Activated T-helper 1 cell treated with Interleukin-2 at 50 U/mL for 16 hours (primary cell): ENCODE measurements at regions not wholly inside any gene's neighbourhood (a gene's known extent, or its start where the extent isn't known, plus 50 kb on each side); places are given as distances from the start of the nearest gene placed in this dataset.

Source experiments
- DNase-seq: peaks from one replicate; pipeline ENCODE4 v3.0.0-alpha.2; 2020; ENCODE audit warnings: low read depth

DNA sequence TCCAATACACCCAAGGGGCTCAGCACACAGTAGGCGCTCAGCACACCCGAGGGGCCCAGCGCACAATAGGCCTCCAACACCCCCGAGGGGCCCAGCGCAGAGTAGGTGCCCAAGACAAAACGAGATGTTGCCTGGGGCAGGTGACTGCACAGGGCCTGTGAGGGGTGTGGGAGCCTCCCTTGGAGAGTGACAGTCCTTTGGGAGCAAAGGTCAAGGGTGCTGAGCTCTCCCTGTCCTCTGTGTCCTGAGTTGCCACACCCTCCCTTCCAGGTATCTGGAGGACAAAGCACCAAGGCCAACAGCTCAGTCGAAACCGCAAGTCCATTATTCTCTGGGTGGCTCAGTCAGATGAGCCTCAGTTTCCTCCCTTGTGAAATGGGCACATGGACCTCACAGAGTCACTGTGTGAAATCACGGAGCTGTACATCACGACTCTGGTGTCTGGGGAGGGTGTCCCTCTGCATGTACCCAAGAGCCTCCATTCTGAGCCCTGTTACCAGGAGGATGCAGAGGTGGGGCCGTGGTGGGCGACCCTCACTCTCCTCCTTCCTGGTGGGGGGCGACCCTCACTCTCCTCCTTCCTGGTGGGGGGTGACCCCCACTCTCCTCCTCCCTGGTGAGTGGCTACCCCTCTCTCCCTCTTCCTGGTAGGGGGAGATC, 81.3 kb downstream of the FOXL3 start:
- no peak for DNase-seq

- no peak for DNase-seq
Measured at GRCh38 chr7:371779-372545, 82.0 kb downstream of the FOXL3 start.

DNA sequence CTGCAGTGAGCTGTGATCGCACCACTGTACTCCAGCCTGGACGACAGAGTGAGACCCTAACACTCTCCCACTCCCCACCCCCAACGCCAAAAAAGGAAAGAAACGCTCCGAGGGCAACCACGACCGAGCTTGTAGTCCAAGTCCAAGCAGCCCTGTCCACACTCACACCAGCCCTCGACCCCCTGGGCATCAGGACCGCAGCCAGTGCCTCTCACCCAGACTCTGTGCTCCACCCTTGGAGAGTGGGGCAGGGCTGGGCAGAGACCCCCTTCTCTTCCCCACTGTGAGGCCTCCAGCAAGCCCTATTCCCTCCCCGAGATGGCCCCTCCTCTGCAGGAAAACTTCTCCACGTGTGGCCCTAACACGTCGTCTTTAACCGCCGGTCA, 82.6 kb downstream of the FOXL3 start:
- no peak for DNase-seq

GRCh38 chr7:372932-373791, 83.2 kb downstream of the FOXL3 start:
- DNase-seq, result no peak

DNA sequence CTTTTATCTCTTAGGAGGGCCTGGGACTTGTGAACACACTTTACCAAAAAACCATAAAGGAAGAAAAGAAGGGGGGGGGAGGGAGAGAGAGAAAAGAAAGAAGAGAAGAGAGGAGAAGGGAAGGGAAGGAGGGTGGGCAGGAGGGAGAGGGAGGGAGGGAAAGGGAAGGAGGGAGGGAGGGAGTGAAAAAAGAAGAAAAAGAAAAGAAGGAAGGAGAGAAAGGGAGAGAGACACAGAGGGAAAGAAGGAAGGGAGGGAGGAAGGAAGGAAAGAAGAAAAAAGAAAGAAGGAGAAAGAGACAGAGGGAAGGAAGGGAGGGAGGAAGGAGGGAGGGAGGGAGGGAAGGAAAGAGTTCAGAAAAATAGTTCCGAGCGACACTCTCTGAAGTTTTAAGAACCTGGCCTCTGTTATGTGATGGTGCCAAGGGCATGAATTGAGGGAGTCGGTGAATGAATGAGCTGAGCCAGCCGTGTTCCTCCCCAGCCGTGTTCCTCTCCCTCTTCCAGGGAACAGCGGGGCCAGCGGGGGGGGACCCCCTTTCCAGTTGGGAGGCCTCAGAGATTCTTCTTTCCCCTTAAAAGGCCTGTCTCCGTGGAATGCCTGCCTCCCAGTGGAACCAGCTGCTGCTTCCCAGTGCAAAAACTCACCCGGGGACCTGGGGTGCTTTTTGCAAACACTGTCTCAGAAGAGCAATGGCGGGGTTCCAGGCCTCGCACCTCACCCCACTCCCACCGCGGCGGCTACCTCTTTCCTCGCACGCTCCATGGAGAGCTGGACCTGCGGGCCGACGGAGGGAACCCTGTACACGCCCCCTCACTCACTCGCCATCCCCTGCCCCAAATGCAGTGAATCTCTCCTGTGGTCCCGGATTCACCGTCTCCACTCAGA, 84.1 kb downstream of the FOXL3 start:
- DNase-seq, result no peak

DNA sequence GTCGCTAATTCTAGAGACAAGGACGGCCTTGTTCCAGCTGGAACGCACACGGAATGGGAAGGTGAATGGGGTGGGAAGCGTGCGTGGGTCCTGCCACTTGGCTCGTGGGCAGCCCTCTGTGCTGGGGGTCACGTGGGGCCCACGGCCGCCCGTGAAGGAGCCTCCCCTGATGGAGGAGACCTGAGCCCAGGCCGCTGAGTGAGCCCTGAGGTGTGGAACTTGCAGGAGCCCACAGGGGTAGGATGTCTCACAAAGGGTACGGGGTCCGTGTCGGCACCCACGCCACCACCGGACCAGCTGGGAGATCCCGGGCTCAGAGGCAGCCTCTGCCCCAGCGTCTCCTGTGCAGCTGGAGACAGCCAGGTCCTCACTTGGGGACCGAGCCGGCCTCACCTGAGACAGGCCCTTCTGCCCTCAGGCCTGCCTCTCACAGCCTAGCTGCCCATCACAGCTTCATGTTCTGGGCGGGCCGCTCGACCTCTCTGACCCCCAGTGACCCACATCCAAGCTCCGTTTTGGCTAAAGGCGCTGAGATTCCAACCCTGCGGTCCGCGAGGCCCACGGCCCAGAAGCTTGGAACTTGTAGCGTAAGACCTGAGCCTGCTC, 84.8 kb downstream of the FOXL3 start:
- no peak for DNase-seq

DNA sequence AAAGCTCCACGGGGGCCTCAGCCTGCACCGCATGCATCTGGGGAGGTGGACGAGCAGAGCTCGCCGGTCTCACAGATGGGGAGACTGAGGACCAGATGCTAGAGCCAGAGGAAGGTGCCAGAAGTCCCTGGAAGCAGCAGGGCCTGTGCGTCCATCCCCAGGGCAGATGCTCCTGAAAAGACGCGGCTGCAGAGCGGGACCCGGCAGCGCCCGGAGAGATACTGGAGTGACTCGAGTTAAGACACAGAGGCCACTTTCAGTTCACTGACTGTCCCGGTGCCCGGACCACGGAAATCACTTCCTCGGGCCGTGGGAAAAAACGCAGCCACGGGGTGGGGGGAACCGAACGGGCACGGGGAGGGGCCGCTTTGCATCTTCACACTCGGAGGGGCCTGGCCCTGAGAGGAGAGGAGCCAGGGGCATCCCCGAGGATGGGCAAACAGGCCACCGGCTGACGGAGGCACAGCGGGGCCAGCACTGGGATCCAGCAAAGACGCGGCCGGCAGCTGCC, 85.4 kb downstream of the FOXL3 start:
- no peak for DNase-seq

DNA sequence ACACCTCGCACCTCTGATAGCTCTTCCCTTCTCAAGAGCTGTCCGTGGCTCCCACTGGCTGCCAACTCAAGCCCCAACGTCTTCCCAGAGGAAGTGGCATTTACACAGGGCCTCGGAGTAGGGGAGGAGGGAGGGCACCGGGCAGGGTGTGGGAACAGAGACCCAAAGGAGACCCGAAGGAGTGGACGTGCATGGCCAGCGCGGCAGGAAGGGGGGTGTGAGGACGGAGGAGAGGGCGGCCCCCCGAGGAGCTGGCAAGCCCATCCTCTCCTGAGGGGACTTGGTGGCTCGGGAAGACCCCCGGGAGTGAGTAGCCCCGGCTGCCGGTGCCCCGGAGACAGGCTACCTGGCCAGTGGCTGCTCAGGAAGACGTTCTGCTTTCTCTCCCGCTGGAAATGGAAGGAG, 85.9 kb downstream of the FOXL3 start:
- no peak for DNase-seq

- DNase-seq, result no peak
Measured at GRCh38 chr7:376306-377079, 86.5 kb downstream of the FOXL3 start.

GRCh38 chr7:377080-378040, 87.4 kb downstream of the FOXL3 start:
- no peak for DNase-seq

- no peak for DNase-seq
Measured at GRCh38 chr7:378041-378420, 88.1 kb downstream of the FOXL3 start.

DNA sequence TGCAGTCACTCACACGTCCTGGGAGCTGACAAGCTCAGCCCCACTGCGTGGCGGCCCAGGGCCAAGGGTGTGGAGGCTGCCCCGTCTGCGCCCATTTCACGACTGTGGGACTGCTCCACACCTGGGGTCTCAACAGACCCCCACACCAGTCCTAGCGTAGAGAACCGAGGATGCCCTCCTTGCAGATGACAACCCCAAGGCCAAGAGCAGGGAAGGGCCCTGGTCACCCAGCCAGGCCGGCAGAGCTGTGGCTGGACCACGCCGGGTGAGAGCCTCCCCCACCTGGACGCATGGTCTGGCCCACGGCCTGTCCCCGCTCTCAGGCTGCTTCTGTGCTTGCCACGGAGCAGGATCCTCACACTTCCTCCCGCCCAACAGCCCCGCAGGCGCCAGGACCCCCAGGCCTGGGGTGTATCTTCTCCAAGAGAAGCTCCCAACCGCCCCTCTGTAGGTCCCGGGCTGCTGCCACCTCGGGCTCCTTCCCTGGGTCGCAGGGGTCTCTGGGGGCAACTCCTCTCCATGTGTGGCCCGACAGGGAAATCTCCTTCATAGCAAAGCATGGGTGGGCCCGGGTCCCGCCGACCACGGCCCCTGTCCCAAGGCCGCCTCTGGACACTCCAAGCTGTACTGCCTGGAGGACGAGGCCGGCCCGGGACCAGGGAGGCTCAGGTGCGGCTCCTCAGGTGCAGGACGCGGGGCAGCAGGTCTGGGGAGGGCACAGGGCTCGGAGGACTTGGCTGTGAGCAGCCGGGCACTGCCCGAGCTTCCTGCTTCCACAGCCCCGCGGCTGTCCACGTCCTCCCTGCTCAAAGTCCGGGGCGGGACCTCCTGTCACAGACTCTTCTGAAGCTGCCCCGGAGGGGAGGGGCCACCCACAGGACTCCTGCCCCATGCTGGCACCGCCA, 88.8 kb downstream of the FOXL3 start:
- DNase-seq, result no peak

- DNase-seq, result no peak
Measured at GRCh38 chr7:379456-380138, 89.6 kb downstream of the FOXL3 start.

- DNase-seq, result no peak
Measured at GRCh38 chr7:380139-380485, 90.1 kb downstream of the FOXL3 start.

DNA sequence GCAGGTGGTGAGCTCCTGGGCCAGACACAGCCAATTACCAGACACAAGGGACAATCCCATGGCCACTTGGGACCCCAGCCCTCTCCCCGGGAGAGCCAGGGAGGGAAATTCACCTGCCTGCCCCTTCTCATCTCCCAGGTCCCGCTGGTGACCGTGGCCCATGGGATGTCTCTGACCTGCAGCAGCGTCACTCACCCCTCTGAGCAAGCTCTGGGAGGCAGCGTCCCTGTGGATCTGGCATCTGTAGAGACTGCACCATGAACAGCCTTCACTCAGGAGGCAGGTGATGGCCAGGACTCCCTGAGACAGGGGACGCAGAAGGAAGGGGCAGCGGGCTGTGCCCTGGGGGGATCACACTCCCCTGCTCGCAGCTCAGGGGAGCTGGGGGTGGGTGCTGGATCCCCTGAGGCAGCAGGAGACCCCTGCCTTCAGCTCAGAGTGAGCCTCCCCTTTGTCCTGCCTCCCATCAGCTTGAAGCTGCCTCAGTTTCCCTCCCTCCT, 90.8 kb downstream of the FOXL3 start:
- no peak for DNase-seq

DNA sequence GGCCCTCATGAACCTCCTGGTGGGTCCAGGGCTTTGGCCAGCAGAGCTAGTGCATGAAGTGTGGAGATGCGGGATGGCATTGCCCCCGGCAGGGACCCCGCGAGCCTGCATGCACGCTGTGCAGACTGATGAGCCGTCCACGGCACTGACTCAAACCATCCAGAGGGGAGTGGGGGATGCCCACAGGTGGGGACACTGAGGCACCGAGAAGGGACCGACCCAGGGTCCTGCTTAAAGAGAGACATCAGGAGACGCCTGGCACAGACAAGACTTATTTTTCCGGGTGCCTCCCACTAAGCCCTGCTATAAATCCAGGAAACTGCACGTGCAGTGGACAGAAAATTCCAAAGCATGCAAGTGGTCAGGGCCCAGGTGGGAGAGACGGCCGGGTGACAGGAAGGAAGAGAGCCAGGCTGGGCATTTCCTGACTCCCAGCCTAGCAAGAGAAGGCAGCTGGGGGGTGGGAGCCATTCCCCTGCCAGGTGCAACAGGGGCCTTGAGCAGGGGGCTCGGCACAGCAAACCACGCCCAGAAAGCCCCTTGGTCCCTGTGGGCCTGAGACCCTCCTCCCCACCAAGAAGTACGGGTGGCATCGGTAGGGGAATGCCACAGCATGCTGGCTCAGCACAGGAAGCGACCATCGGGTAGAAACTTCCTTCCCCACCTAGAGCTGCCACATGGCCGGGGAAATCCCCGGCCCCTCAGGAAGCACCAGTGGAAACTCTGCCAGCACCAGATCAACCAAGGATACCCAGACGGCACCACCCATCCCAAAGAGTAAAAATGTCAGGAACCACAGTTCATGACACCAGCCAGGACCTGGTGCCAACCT, 91.5 kb downstream of the FOXL3 start:
- no peak for DNase-seq

GRCh38 chr7:382043-382400, 92.1 kb downstream of the FOXL3 start:
- no peak for DNase-seq
